K562 (cell line): ENCODE measurements at regions not wholly inside any gene's neighbourhood (a gene's known extent, or its start where the extent isn't known, plus 50 kb on each side); places are given as distances from the start of the nearest gene placed in this dataset.

Source experiments
- ARID2 ChIP-seq: fragments of 450-650 bp; IDR thresholded peaks from 2 replicates; pipeline ENCODE4 v1.6.1; 2017; ENCODE audit warnings: antibody characterized with exemption, mild to moderate bottlenecking
- CBX1 ChIP-seq: sonication (generic); IDR thresholded peaks from 2 replicates; pipeline ENCODE4 v1.6.1; 2016; ENCODE audit warnings: antibody characterized with exemption, low read depth, mild to moderate bottlenecking
- CC2D1A ChIP-seq: fragments of 450-650 bp; IDR thresholded peaks from 2 replicates; pipeline ENCODE4 v1.6.1; 2017; ENCODE audit warnings: mild to moderate bottlenecking
- CXXC5 ChIP-seq: fragments of 250-450 bp; sonication (Bioruptor Pico); IDR thresholded peaks from 2 replicates; pipeline ENCODE4 v1.8.0; 2022; ENCODE audit warnings: inconsistent platforms, mild to moderate bottlenecking, moderate library complexity
- DPF2 ChIP-seq: fragments of 450-650 bp; IDR thresholded peaks from 2 replicates; pipeline ENCODE4 v1.6.1; 2016
- GTF2E2 ChIP-seq: fragments of 200-800 bp; sonication (Bioruptor generic); IDR thresholded peaks from 2 replicates; pipeline ENCODE4 v1.6.1; 2016; ENCODE audit warnings: missing genetic modification characterization, missing compliant biosample characterization
- IRF2 ChIP-seq: sonication (generic); formaldehyde crosslinking; IDR thresholded peaks from 2 replicates; pipeline ENCODE4 v1.8.1; 2022; ENCODE audit warnings: mild to moderate bottlenecking, missing genetic modification reagents
- JUND ChIP-seq, 2 experiments: IDR thresholded peaks; 2 replicates in 1 of 2; 3 replicates in 1 of 2; pipeline ENCODE4 v1.6.1; 2011; ENCODE audit warnings: borderline replicate concordance in 2 of 2, low read depth in 2 of 2, low read length in 2 of 2, improper control_type of control experiment in 1 of 2, missing biosample characterization in 1 of 2, missing genetic modification characterization in 1 of 2, missing genetic modification reagents in 1 of 2
- KLF1 ChIP-seq: fragments of 450-650 bp; IDR thresholded peaks from 2 replicates; pipeline ENCODE4 v1.6.1; 2016; ENCODE audit warnings: missing genetic modification characterization, missing compliant biosample characterization
- NFRKB ChIP-seq: fragments of 450-650 bp; IDR thresholded peaks from 2 replicates; pipeline ENCODE4 v1.6.1; 2016; ENCODE audit warnings: low read depth
- PRMT5 ChIP-seq: sonication (generic); formaldehyde crosslinking; IDR thresholded peaks from 2 replicates; pipeline ENCODE4 v1.5.0; 2020; ENCODE audit warnings: missing genetic modification reagents
- SP2 ChIP-seq: IDR thresholded peaks from 2 replicates; pipeline ENCODE4 v1.6.1; 2011; ENCODE audit warnings: mild to moderate bottlenecking, low read depth, low read length, moderate library complexity; ENCODE audit not compliant: poor library complexity, severe bottlenecking; ENCODE audit errors: extremely low read depth
- TAF7 ChIP-seq: fragments of 450-650 bp; IDR thresholded peaks from 2 replicates; pipeline ENCODE4 v1.6.1; 2016; ENCODE audit warnings: missing genetic modification characterization, missing compliant biosample characterization
- U2AF1 ChIP-seq: fragments of 200-400 bp; formaldehyde crosslinking; optimal IDR thresholded peaks from 2 replicates; pipeline ENCODE3; 2017; ENCODE audit warnings: mild to moderate bottlenecking, low read depth, low read length, moderate library complexity
- ZC3H8 ChIP-seq: fragments of 450-650 bp; IDR thresholded peaks from 2 replicates; pipeline ENCODE4 v1.6.1; 2017
- ZFX ChIP-seq: sonication (generic); formaldehyde crosslinking; IDR thresholded peaks from 2 replicates; pipeline ENCODE4 v1.8.0; 2022; ENCODE audit warnings: mild to moderate bottlenecking, missing genetic modification reagents, moderate library complexity
- ZNF354B ChIP-seq: fragments of 250-450 bp; sonication (Bioruptor Pico); IDR thresholded peaks from 2 replicates; pipeline ENCODE4 v1.4.0; 2020
- ZNF695 ChIP-seq: fragments of 450-650 bp; formaldehyde crosslinking; IDR thresholded peaks from 2 replicates; pipeline ENCODE4 v1.4.0; 2020; ENCODE audit warnings: mild to moderate bottlenecking, moderate library complexity
- TF ChIP-seq, protein P1 (sequence below), 2 experiments: IDR thresholded peaks; 2 replicates each; pipeline ENCODE4 v1.6.1; 2011; ENCODE audit warnings: borderline replicate concordance in 1 of 2, control low read depth in 1 of 2, low read depth in 1 of 2, low read length in 1 of 2, mild to moderate bottlenecking in 1 of 2, mixed read lengths in 1 of 2, moderate library complexity in 1 of 2; ENCODE audit not compliant: insufficient read depth in 1 of 2, insufficient read length in 1 of 2, poor library complexity in 1 of 2, severe bottlenecking in 1 of 2; ENCODE audit errors: extremely low read depth in 1 of 2
- TF ChIP-seq, protein P2 (sequence below): fragments of 150-350 bp; conservative IDR thresholded peaks from 2 replicates; pipeline ENCODE4 v1.6.1; 2014; ENCODE audit warnings: low read length
- TF ChIP-seq, protein P3 (sequence below): sonication (generic); formaldehyde crosslinking; IDR thresholded peaks from 2 replicates; pipeline ENCODE4 v1.8.0; 2022; ENCODE audit warnings: mild to moderate bottlenecking, missing genetic modification reagents
- TF ChIP-seq, protein P4 (sequence below): fragments of 250-450 bp; sonication (Bioruptor Pico); IDR thresholded peaks from 2 replicates; pipeline ENCODE4 v1.8.0; 2022; ENCODE audit warnings: inconsistent platforms, mild to moderate bottlenecking, moderate library complexity, borderline replicate concordance

DNA sequence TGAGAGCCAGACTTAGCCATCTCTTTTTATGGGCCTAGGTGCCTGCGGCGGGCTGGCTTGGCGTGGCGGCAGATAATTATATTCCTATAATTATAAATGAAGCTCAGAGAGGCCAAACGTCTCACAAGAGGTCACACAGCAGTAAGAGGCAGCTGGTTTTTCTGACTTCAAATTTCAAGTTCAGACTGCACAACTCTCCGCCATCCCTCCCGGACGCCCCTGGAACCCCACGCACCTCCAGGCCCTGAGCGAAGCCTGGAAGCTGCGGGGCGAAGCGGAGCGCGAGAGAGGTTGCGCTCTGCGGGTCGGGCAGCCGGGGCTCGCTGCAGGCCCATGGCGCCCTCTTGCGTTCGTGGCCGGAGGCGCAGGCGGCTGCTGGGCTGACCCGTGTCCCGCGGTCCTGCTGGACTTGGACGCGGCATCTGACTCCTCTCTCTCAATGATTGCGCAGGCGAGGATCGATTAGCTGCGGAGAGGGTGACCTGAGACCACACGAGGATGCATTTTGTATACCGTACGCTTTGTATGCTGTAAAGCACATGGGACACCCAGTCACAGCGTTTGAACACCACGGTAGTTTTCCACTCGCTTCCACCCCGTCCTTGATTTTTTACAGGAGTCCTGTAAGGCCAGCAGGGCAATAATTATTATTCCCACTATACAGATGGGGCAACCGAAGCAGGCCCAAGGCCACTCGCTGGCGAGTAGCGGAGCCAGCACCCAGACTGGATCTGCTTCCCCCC lies 272.7 kb downstream of the FOXD2 start (continued):
- TF ChIP-seq, protein P1, sequence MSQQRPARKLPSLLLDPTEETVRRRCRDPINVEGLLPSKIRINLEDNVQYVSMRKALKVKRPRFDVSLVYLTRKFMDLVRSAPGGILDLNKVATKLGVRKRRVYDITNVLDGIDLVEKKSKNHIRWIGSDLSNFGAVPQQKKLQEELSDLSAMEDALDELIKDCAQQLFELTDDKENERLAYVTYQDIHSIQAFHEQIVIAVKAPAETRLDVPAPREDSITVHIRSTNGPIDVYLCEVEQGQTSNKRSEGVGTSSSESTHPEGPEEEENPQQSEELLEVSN (IDR thresholded peaks at IDR 0.05; ENCODE audit: borderline replicate concordance in 1 of 2, extremely low read depth in 1 of 2, insufficient read depth in 1 of 2, insufficient read length in 1 of 2, low read depth in 1 of 2, low read length in 1 of 2, poor library complexity in 1 of 2, severe bottlenecking in 1 of 2), result peak in 1 of 2 experiments; percentile 23
- TF ChIP-seq JUND (IDR thresholded peaks at IDR 0.05; ENCODE audit: borderline replicate concordance, low read depth, low read length), result 0 out of 2 replicates have a peak, but pooled peaks have one; percentile 27
- no peak for TF ChIP-seq JUND (tag; IDR thresholded peaks at IDR 0.05; ENCODE audit: borderline replicate concordance, low read depth, low read length)
- no peak for TF ChIP-seq SP2
- TF ChIP-seq ARID2, result 0 out of 2 replicates have a peak, but pooled peaks have one; percentile 40
- 0 out of 2 replicates have a peak, but pooled peaks have one; percentile 20 for TF ChIP-seq ZFX
- TF ChIP-seq ZNF354B, result no peak
- TF ChIP-seq, protein P2, sequence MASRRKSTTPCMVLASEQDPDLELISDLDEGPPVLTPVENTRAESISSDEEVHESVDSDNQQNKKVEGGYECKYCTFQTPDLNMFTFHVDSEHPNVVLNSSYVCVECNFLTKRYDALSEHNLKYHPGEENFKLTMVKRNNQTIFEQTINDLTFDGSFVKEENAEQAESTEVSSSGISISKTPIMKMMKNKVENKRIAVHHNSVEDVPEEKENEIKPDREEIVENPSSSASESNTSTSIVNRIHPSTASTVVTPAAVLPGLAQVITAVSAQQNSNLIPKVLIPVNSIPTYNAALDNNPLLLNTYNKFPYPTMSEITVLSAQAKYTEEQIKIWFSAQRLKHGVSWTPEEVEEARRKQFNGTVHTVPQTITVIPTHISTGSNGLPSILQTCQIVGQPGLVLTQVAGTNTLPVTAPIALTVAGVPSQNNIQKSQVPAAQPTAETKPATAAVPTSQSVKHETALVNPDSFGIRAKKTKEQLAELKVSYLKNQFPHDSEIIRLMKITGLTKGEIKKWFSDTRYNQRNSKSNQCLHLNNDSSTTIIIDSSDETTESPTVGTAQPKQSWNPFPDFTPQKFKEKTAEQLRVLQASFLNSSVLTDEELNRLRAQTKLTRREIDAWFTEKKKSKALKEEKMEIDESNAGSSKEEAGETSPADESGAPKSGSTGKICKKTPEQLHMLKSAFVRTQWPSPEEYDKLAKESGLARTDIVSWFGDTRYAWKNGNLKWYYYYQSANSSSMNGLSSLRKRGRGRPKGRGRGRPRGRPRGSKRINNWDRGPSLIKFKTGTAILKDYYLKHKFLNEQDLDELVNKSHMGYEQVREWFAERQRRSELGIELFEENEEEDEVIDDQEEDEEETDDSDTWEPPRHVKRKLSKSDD, result no peak
- no peak for TF ChIP-seq IRF2 (CRISPR knock-in tag)
- TF ChIP-seq, protein P3, sequence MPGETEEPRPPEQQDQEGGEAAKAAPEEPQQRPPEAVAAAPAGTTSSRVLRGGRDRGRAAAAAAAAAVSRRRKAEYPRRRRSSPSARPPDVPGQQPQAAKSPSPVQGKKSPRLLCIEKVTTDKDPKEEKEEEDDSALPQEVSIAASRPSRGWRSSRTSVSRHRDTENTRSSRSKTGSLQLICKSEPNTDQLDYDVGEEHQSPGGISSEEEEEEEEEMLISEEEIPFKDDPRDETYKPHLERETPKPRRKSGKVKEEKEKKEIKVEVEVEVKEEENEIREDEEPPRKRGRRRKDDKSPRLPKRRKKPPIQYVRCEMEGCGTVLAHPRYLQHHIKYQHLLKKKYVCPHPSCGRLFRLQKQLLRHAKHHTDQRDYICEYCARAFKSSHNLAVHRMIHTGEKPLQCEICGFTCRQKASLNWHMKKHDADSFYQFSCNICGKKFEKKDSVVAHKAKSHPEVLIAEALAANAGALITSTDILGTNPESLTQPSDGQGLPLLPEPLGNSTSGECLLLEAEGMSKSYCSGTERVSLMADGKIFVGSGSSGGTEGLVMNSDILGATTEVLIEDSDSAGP (CRISPR knock-in tag), result no peak
- TF ChIP-seq GTF2E2 (tag), result no peak
- TF ChIP-seq, protein P4, sequence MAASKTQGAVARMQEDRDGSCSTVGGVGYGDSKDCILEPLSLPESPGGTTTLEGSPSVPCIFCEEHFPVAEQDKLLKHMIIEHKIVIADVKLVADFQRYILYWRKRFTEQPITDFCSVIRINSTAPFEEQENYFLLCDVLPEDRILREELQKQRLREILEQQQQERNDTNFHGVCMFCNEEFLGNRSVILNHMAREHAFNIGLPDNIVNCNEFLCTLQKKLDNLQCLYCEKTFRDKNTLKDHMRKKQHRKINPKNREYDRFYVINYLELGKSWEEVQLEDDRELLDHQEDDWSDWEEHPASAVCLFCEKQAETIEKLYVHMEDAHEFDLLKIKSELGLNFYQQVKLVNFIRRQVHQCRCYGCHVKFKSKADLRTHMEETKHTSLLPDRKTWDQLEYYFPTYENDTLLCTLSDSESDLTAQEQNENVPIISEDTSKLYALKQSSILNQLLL (CRISPR knock-in tag), result no peak
- TF ChIP-seq DPF2, result no peak
- TF ChIP-seq CBX1, result peak; percentile 84; the same call in 1 of the 2 replicates
- peak; percentile 30; the same call in 1 of the 2 replicates for TF ChIP-seq CC2D1A
- TF ChIP-seq TAF7, result no peak
- no peak for TF ChIP-seq KLF1 (tag)
- TF ChIP-seq CXXC5, result peak; percentile 55
- TF ChIP-seq U2AF1, result peak; percentile 43
- no peak for TF ChIP-seq PRMT5 (CRISPR knock-in tag)
- no peak for TF ChIP-seq ZNF695 (CRISPR knock-in tag)
- TF ChIP-seq ZC3H8, result no peak
- no peak for TF ChIP-seq NFRKB
